Spleen (tissue), 7 donors: ENCODE measurements at regions not wholly inside any gene's neighbourhood (a gene's known extent, or its start where the extent isn't known, plus 50 kb on each side); places are given as distances from the start of the nearest gene placed in this dataset.

Experiments used
- POLR2A ChIP-seq, 3 donors: fragments of 450-650 bp; IDR thresholded peaks; one replicate each; pipeline ENCODE4 v1.5.1; 2017; ENCODE audit warnings: antibody characterized with exemption in 3 of 3, mild to moderate bottlenecking in 1 of 3
- POLR2AphosphoS5 ChIP-seq, 3 donors: sonication (generic); formaldehyde crosslinking; IDR thresholded peaks; one replicate each; pipeline ENCODE4 v1.5.1; 2017; ENCODE audit warnings: antibody characterized with exemption in 3 of 3
- TF ChIP-seq, protein P1 (sequence below), 11 experiments: fragments of 200-600 bp in 7 of 11; fragments of 450-650 bp in 4 of 11; sonication (generic) in 4 of 11; IDR thresholded peaks in 8 of 11; conservative IDR thresholded peaks in 3 of 11; 1 replicate in 7 of 11; 2 replicates in 4 of 11; pipeline versions ENCODE4 v1.4.0 to v1.8.0; 2016 to 2021; ENCODE audit warnings: antibody characterized with exemption in 11 of 11, inconsistent platforms in 4 of 11, mild to moderate bottlenecking in 1 of 11
- donor health status: DM: no; HTN: no; CAD: no; lungs with moderate emphysema.
- donor health status: DM: no; HTN: no; CAD: no.
- donor health status: DM: no; HTN: no; CAD: no.

DNA sequence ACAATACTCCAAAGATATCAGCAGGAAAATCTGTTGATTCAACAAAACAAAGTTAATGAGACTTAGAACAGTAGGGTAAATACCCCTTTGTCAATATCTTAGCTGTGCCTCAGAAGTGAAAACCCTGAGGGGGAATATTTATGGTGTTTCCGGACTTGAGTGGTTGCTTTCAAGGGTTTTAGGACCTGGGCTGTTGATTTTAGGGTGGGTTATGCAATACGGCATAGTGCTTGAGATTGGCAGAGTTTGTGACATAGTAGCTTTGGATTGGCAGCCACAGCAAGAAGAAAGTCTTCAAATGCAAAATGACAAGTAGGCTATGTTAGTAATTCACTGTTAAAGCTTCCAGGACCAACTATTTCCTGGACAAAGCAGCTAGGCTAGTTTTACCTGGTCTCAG is 826.3 kb upstream of the CDH2 start:
- no peak for TF ChIP-seq POLR2AphosphoS5 (IDR thresholded peaks at IDR 0.05)
- TF ChIP-seq, protein P1, sequence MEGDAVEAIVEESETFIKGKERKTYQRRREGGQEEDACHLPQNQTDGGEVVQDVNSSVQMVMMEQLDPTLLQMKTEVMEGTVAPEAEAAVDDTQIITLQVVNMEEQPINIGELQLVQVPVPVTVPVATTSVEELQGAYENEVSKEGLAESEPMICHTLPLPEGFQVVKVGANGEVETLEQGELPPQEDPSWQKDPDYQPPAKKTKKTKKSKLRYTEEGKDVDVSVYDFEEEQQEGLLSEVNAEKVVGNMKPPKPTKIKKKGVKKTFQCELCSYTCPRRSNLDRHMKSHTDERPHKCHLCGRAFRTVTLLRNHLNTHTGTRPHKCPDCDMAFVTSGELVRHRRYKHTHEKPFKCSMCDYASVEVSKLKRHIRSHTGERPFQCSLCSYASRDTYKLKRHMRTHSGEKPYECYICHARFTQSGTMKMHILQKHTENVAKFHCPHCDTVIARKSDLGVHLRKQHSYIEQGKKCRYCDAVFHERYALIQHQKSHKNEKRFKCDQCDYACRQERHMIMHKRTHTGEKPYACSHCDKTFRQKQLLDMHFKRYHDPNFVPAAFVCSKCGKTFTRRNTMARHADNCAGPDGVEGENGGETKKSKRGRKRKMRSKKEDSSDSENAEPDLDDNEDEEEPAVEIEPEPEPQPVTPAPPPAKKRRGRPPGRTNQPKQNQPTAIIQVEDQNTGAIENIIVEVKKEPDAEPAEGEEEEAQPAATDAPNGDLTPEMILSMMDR (IDR thresholded peaks at IDR 0.05 in 8 of 11, conservative IDR thresholded peaks at IDR 0.05 in 3 of 11) = no peak
- no peak for TF ChIP-seq POLR2A (IDR thresholded peaks at IDR 0.05)
